HG03045 (cell line): ENCODE measurements at regions not wholly inside any gene's neighbourhood (a gene's known extent, or its start where the extent isn't known, plus 50 kb on each side); places are given as distances from the start of the nearest gene placed in this dataset.
"Not testable (repeated sequence)": the region's sequence is repeated elsewhere in the genome, so short reads cannot be mapped to it uniquely, and the experiment has no call there.

Experiments used
- ATAC-seq: cut with Tn5 transposase; IDR thresholded peaks from one replicate; pipeline ENCODE4 v1.9.1; 2021; ENCODE audit warnings: mild to moderate bottlenecking, moderate library complexity; ENCODE audit not compliant: unreplicated experiment

DNA sequence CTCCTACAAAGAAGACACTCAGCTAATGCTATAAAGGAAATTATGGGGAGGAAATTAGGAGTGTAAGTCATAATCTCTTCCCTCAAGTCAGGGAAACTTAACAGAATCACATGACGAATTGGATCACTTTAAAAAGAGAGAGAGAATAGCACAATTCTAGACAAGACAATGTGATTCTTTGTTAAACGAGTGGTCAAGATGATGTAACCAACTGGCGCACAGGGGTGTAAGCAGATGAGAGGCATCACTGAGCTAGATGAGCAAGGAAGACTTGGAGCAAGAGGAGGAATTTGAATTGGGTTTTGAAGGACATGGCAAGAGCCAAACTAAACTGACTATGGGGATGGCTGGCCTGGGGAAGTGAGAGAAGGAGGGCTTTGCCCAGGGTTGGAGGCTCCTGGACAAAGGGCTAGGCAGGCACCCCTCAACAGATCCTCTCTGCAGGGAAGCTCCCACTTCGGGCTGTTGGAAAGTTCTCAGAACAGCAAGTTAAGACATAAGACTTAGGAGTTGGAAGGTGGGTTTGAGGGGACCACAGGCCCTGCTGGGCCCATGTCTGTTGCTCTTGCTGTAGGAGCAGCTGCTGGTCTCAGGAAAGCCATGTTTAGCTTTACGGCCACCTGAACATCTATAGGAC lies 123.9 kb upstream of the GRIK3 start:
- ATAC-seq, result no peak

- no peak for ATAC-seq
Observed at GRCh38 chr1:37159102-37159501, 124.8 kb upstream of the GRIK3 start.

- ATAC-seq, result no peak
Observed at GRCh38 chr1:37161171-37161570, 126.9 kb upstream of the GRIK3 start.

- ATAC-seq, result no peak
Observed at GRCh38 chr1:37162059-37162458, 127.7 kb upstream of the GRIK3 start.

DNA sequence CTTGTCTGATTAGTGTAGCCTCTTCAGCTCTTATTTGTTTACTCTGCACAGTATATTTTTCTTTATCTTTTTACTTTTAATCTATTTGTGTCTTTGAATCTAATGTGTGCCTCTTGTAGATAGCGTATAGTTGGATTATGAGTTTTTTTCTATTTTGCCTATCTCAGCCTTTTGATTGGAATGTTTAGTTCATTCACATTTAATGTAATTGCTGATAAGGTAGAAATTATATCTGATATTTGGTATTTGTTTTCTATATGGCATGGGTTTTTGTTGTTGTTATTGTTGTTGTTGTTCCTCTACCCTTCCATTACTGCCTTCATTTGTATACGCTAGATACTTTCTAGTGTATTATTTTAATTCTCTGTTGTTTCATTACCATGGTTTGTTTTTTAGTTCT lies 131.7 kb upstream of the GRIK3 start:
- ATAC-seq, result no peak

DNA sequence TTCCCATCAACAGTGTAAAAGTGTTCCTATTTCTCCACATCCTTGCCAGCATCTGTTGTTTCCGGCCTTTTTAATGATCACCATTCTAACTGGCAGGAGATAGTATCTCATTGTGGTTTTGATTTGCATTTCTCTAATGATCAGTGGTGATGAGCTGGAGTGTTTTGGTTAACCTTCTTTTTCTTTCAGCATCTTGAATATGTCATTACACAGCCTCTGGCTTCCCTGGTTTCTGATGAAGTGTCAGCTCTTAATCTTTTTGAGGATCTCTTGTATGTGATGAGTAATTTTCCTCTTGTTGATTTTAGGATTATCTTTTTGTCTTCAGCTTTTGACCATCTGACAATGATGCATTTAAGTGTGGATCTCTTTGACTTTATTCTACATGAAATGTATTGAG lies 133.2 kb upstream of the GRIK3 start:
- no peak for ATAC-seq

GRCh38 chr1:37169241-37169640 lies 134.9 kb upstream of the GRIK3 start:
- no peak for ATAC-seq

- no peak for ATAC-seq
Observed at GRCh38 chr1:37169743-37170275, 135.5 kb upstream of the GRIK3 start.

- ATAC-seq, result no peak
Observed at GRCh38 chr1:37171691-37172090, 137.4 kb upstream of the GRIK3 start.

GRCh38 chr1:37174341-37174740 lies 140.0 kb upstream of the GRIK3 start:
- no peak for ATAC-seq

DNA sequence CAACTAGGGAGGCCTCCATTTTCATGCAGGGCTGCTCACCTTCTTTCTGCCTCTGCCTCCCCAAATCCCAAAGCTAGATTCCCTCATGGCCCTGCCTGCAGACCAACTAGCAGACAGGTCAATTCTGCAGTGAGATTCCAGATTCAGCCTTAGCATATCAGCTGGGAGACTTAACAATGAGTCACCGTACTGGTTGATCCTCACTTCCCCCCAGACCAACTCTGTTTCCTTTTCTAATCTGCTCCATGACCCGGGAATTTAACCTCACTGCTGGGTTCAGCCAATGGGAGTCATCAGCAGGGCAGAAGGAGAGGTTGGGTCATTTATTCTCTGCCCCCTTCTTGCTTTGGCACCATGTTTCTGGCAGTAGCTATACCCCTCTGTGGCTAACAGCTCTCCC lies 140.6 kb upstream of the GRIK3 start:
- ATAC-seq, result no peak

DNA sequence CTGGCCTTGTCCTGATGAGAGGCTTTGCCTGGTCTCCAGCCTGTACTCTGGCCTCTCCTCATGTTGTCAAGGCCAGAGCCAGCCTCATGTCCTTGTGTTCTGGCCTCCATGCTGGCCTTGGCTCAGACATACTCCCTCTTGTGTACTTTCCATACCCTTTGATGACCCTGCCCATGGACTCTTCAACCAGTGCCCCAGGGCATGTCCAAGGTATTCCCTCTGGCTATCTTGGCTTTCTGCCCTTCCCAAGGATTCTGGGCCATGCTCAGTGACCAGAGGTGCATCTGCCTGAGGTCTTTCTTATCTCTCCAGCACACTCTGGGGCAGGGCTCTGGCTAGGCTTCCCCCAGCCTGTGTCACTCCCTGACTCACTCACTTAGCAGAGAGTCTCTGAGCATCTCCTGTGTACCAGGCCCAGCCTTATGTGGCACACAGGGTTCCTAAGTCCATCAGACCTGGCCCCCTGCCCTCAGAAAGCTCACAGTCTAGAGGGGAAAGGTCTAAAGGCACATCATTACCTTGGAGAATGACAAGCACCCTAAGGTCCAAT lies 141.4 kb upstream of the GRIK3 start:
- ATAC-seq, result no peak

DNA sequence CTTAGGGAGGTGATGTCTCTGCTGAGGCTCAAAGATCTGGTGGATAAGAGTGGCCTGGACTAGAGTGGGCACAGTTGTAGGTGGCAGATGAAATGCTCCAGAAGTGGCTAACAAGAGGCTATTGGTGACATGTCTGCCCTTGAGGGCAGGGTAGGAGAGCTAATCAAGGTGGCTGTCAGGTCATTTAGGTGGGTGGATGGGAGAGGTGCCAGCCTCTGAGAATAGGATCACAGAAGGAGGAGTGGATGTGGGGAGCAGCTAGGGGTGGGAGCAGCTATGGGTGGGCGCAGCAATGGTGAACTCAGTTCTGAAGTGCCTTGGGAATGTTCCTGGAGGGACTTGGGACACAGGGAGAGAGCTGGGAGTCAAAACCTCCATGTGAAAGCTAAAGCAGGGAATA lies 142.0 kb upstream of the GRIK3 start:
- no peak for ATAC-seq

DNA sequence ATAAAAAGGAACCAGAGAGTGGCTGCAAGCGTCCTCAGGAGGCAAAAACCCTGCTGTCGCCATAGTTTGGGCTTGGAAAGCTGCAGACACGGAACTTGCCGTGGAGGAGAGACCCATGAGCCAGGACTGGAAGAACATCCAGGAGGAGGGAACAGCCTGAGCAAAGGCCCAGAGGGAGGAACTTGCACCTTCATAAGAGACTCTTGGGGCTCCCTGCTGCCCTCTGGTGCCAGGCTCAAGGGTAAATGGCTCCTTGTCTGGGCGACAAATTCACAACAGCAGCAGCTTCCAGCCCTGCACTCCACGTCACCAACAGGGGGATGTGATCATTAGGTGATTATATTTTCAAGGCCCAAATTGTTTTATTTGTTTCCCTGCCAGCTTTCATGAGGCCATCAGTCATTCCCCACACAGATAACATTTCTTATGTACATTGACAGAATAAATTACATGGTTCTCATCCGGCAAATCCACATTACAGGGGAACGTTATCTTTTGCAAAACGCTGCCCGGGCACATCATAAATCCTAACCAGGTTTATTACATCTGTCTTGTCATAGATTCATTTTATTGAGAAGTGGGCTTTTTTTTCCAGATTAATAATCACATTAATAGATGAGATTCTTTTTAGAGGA lies 143.0 kb upstream of the GRIK3 start:
- no peak for ATAC-seq

GRCh38 chr1:37181425-37181824 lies 147.1 kb upstream of the GRIK3 start:
- ATAC-seq, result no peak

GRCh38 chr1:37184789-37185188 lies 150.5 kb upstream of the GRIK3 start:
- no peak for ATAC-seq

DNA sequence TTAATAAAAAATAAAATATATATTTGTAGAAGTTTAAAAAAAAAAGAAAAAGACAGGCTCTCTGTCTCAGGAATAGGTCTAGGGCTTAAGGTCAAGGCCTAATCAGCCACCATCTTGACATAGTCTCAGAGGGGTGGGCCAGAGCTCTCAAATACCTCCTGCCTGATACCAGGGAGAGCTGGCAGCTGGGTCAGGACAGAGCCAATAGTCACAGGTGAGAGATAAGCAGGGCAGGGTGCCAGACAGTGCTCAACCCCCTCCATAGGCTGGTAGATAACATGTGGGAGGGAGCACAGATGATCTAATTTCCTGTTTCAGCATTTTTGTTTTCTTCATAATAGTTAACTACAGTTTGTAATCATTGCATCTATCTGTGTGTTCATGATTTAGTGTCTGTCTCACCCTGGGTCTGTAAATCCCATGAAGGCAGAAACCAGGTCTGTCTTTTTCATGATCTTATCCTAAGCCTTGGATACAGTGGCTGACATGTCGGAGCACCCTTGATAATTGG lies 152.0 kb upstream of the GRIK3 start:
- no peak for ATAC-seq

DNA sequence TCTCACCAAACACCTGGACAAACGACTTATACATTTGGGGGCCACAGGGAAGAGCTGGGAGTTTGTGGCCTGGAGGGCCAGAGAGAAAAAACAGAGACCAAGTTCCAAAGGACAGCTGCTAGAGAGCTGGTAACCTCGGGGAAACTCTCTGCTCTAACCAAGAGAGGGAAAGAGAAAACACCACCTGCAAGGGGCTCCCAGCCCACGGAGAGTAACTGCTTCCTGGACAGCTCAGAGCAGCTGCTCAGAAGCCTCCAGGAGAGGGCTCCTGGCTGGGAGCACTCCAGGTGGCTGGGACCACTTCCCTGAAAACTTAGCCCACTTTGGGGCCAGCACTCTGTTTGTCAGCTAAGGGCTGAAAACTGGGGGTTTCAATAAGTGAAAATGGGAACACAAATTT lies 154.8 kb upstream of the GRIK3 start:
- no peak for ATAC-seq

GRCh38 chr1:37197411-37197810 lies 163.1 kb upstream of the GRIK3 start:
- no peak for ATAC-seq

DNA sequence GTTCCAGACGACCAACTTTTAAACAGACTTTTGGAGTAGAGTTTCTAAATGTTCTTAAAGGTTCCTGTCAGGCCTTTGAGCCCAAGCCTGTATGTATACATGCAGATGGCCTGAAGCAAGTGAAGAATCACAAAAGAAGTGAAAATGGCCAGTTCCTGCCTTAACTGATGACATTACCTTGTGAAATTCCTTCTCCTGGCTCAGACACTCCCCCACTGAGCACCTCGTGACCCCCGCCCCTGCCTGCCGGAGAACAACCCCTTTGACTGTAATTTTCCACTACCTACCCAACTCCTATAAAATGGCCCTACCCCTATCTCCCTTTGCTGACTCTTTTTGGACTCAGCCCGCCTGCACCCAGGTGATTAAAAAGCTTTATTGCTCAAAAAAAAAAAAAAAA lies 180.0 kb upstream of the GRIK3 start:
- not testable (repeated sequence) for ATAC-seq

GRCh38 chr1:37233606-37234005 lies 199.3 kb upstream of the GRIK3 start:
- ATAC-seq, result no peak

DNA sequence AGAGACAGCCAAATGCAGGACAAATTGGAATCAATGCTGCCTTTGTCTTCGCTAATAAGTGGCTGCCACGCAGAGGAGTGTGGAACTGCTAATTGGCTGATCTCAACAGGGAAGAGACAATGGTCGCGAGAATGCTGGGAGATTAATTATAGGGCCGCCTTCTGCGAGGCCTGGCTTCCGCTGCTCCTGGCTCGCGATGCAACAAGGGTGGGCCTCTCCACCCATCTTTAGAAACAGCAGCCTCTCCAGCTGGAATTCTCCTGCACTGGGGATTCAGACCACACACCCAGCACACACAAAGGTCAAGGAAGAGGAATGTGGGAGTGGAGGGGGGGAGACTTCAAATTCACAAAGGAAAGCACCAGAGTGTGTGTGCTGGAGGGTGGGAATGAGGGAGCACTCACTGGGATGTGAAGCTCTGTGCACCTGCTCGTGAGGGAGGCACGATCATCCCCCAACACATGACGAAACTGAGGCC lies 200.7 kb upstream of the GRIK3 start:
- no peak for ATAC-seq
